GM19328 (cell line): ENCODE measurements at regions not wholly inside any gene's neighbourhood (a gene's known extent, or its start where the extent isn't known, plus 50 kb on each side); places are given as distances from the start of the nearest gene placed in this dataset.

Experiments
- ATAC-seq: cut with Tn5 transposase; IDR thresholded peaks from one replicate; pipeline ENCODE4 v1.9.1; 2021; ENCODE audit warnings: mild to moderate bottlenecking, moderate library complexity; ENCODE audit not compliant: unreplicated experiment

DNA sequence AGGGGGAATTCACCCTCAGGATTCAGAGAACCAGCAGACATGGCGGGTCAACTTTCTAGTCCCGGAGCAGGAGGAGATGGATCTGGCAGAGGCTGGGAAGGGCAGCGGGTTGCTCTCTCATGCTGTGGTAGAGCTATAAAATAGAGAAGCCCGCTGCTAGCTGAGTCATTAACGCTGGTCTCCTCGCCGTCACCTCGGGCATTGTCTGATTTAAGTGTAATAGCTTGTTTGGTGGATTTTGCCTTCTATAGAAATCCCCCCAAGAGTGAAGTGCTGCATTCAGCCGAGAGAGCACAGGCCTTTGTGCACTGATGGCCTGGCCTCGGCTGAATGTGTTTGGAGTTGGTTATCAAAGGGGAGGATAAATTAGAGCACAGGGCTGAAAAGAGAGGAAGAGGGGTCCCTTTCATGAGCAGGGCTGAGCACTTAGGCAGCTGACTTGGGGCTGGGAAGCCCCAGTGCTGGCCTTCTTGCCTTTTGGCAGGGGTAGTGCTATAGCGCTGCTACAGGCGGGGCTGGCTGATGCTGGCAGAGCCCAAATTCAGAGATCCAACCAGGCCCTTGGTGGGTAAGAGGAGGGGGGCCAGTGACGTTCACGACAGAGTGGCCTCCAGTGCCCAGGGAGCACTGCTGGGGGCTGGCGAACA, 161.1 kb upstream of the CADM1 start:
- no peak for ATAC-seq

DNA sequence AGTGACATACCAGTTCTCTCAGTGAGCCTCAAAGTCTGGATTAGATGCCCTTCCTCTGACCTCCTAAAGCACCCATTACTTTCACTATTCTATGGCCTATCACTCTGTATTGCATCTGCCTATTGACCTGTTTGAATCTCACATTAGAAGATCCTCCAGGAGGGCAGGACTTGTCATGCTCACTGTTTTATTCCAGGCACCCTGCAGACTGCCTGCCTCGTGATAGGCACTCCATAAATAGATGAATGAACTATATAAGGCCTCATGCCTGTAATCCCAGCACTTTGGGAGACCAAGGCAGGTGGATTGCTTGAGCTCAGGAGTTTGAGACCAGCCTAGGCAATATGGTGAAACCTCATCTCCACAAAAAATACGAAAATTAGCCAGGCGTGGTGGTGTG, 160.1 kb upstream of the CADM1 start:
- ATAC-seq, result no peak

DNA sequence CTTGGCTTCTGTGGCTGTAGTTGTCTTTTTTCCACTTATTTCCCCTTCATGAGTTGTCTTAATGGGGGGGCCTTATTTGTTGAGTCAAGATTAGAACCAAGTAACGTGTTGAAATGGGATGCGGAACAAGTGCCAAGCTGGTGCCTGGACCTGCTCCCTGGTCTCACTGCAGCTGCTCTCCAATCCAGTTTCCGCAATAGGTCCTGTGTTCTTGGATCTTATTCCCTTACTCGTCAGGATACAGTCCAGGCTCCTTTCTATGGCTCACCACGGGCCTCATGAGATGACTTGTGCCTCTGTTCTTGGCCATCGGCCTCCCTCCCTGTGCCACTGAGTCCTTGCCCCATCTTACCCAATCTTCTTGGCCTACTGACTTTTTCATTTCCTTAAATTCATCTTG, 159.6 kb upstream of the CADM1 start:
- no peak for ATAC-seq

- ATAC-seq, result no peak
Measured at GRCh38 chr11:115660030-115660805, 156.0 kb upstream of the CADM1 start.

DNA sequence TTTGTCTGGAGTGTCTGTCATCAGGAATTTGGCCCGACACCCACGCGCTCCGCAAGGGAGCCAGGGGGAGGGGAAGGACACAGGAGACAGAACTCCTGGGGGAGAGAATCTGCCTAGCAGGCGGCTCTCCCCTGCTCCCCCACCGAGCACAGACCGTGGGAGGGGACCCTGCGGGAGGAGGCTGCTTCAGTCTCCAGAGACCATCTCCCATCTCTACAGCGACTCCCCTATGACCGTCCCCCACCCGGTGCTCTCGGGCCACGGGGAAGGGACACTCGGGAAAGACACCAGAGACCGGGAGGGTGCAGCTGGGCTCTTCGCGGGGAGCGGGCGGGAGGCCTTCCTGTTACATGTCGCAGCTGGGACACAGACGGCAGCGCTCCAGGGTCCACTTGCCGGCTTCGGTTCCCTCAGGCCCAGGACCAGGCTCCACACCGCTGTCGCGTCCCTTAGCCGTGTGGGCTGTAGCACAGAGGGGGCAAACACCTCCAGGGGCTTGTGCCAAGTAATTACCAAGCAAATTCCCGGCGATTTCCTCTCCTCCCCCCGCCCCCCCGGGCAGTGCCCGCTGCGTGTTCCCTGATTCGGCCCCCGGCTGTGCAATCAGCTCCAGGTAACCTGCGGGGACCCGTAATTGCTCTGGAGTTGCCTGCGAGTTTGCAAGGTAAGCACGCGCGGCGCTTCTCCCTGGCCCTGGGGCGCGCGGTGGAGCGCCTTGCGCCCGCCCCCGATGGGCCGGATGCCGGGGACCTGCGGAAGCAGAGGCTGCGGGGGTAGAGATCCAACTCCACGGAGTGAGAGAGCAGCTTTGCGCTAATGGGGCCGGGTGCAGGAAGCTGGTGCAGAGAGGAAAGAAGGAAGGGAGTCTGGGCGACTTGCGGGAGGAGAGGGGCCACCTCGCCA, 155.1 kb upstream of the CADM1 start:
- no peak for ATAC-seq

GRCh38 chr11:115657586-115657985, 153.4 kb upstream of the CADM1 start:
- no peak for ATAC-seq

GRCh38 chr11:115656669-115657068, 152.5 kb upstream of the CADM1 start:
- ATAC-seq, result no peak

DNA sequence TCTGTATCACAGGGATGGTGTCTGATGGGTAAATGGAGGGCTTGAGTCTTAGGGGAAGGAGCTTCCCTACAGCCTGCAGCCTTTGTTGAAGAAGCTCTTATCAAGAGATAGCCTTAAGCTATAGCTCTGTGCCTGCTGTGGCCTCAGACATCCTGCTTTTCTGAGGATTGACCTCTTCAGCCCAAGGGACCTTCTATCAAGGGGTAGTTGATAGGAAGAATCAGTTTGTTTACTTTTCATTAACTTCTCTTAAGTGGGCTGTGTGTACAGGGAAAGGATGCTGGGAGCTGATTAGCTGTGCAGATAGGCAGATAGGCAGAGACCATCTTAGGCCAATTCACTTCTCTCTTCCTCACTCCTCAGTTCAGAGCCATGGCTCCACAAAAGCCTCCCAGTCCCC, 151.8 kb upstream of the CADM1 start:
- no peak for ATAC-seq

GRCh38 chr11:115654792-115655191, 150.6 kb upstream of the CADM1 start:
- no peak for ATAC-seq

GRCh38 chr11:115653926-115654325, 149.7 kb upstream of the CADM1 start:
- ATAC-seq, result no peak

GRCh38 chr11:115653076-115653475, 148.9 kb upstream of the CADM1 start:
- no peak for ATAC-seq

DNA sequence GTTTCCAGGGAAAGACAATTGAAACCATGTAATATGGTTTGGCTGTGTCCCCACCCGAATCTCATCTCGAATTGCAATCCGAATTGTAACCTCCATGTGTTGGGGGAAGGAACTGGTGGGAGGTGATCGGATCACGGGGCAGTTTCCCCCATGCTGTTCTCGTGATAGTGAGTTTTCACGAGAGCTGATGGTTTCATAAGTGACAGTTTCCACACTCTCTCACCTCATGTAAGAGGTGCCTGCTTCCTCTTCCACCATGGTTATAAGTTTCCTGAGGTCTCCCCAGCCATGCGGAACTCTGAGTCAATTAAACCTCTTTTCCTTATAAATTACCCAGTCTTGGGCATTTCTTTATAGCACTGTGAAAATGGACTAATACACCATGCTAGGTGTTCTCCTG, 148.3 kb upstream of the CADM1 start:
- ATAC-seq, result no peak

DNA sequence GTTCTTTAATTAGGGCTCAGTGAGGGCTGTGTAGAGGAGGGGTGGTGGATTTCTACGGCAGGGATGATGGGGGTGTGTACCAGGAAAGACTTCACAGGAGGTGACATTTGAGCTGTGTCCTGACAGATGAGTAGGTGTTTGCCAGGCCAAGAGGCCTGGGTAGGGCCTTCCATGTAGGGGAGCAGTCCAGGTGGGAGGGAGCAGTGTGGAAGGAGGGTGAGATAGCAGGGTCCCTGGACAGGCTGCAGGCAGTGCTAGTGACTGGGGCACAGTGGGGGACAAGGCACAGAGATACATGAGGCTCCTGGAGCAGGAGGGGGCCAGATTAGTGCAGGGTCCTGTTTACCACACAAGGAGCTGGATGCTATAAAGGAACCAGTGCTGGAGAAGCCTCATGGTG, 147.9 kb upstream of the CADM1 start:
- ATAC-seq, result no peak

GRCh38 chr11:115649461-115649860, 145.2 kb upstream of the CADM1 start:
- no peak for ATAC-seq

DNA sequence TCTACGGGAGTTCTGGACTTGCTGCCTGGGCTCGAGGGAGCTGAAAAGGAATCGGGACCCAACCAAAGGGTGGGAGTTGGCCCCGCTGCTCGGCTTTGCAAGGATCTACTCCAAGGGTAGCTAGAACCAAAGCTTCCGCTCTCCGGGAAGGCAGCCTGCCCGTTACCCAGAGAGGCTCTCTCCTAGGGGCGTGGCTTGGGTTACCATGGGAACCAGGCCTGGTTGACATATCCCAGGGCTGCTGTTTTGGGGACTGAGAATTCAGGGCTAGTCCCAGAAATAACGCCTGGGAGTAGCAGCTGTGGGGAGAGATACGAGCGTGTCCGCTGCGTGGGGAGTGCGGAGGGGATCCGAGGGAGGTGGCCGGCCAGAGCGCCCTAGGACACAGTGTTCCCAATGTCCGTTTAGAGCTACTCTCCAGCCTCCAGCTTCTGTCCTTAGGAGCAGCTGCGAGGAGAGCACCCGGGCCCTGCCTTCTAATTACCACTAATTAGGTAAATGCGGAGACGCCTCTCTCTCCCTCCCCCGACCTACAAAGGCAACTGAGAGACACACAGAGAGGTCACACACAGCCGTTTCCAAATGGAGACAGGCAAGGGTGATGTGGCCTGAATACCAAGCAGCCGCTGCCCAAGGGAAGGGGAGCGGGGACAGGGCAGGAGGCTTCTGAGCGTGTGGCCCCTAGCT, 141.6 kb upstream of the CADM1 start:
- ATAC-seq, result no peak

- no peak for ATAC-seq
Measured at GRCh38 chr11:115644856-115645255, 140.6 kb upstream of the CADM1 start.

DNA sequence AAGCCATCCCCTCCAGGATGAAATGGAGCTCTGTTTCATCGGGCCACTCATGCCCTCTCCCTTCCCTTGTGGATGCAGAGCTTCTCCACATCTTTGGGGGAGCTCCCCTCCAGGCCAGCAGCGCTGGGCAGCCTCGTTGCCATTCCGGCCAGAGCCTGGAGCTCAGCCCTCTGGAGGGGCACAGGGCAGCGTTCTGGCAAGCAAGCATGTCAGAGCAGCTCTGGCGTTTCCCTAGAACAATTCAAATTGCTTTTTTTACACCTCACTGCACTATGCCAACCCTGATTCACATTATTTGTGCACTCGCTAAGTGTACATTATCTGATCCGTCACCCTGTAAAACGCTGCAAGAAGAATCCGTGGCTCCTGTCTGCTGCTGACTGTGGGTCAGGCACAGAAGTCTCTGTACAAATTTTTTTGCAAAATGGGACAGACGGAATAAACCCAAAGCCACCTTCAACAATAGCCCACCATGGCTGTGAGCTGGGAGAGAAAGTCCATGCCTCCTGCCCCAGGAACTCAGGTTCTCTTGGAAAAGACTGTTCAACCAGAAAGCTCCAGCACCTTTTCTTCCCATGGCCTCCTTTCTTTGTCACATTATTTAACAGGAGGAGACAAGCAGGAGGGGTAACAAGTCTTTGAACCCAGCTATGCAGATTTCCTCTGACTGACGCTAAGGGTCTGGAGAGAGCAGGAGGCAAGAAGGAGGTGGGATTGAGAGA, 139.5 kb upstream of the CADM1 start:
- ATAC-seq, result no peak

DNA sequence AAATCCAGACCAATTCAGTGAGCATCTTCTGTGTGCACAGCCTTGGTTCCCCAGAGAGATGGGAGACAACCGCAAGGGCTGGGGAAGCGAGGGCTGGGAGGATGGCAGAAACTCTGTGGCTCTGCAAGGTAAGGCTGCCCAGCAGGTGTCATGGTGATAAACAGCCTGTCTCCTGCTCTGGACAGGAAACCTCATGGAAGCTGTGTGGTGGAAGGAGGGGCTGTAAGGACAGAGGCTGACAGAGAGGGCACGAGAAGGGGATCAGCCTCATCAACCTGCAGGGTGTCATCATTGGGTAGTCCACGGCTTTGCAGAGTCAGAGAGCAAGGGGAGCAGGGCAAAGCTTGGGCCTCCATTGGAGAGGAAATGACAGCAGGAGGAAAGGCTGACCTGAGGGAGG, 138.4 kb upstream of the CADM1 start:
- no peak for ATAC-seq

GRCh38 chr11:115637599-115638241, 133.5 kb upstream of the CADM1 start:
- ATAC-seq, result no peak
